Upper lobe of left lung (tissue), 4 donors: ENCODE measurements at regions not wholly inside any gene's neighbourhood (a gene's known extent, or its start where the extent isn't known, plus 50 kb on each side); places are given as distances from the start of the nearest gene placed in this dataset.

Experiments used
- POLR2A ChIP-seq, 4 donors: fragments of 450-650 bp; IDR thresholded peaks; one replicate each; pipeline ENCODE4 v1.5.1; 2016 to 2017; ENCODE audit warnings: antibody characterized with exemption in 4 of 4, mild to moderate bottlenecking in 2 of 4
- POLR2AphosphoS5 ChIP-seq, 2 donors: sonication (generic); formaldehyde crosslinking; IDR thresholded peaks; one replicate each; pipeline ENCODE4 v1.5.1; 2017; ENCODE audit warnings: antibody characterized with exemption in 2 of 2
- TF ChIP-seq, protein P1 (sequence below), 6 experiments: fragments of 450-650 bp in 4 of 6; fragments of 200-600 bp in 2 of 6; sonication (generic) in 2 of 6; IDR thresholded peaks; one replicate each; pipeline ENCODE4 v1.5.1; 2016 to 2019; ENCODE audit warnings: antibody characterized with exemption in 6 of 6

DNA sequence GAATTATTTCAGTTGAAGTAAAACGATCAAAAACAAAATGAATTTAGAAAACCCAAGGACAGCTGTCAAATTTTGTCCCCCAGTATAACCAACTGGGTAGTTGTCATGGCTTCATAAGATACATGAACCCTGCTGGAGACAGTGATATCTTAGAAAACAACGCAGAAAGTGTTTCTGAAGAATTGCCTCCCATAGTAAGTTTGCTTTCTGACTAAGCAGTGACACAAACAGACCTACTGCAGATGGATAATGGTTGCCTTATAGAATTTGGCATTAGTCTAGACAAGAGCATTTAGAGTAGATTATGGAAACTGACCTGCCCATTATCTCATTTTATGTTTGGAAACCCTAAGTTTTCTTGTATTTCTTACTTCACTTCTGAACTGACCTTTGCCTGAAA, 187.7 kb upstream of the KCNN2 start:
- TF ChIP-seq, protein P1, sequence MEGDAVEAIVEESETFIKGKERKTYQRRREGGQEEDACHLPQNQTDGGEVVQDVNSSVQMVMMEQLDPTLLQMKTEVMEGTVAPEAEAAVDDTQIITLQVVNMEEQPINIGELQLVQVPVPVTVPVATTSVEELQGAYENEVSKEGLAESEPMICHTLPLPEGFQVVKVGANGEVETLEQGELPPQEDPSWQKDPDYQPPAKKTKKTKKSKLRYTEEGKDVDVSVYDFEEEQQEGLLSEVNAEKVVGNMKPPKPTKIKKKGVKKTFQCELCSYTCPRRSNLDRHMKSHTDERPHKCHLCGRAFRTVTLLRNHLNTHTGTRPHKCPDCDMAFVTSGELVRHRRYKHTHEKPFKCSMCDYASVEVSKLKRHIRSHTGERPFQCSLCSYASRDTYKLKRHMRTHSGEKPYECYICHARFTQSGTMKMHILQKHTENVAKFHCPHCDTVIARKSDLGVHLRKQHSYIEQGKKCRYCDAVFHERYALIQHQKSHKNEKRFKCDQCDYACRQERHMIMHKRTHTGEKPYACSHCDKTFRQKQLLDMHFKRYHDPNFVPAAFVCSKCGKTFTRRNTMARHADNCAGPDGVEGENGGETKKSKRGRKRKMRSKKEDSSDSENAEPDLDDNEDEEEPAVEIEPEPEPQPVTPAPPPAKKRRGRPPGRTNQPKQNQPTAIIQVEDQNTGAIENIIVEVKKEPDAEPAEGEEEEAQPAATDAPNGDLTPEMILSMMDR (IDR thresholded peaks at IDR 0.05) = no peak
- no peak for TF ChIP-seq POLR2A (IDR thresholded peaks at IDR 0.05)
- no peak for TF ChIP-seq POLR2AphosphoS5 (IDR thresholded peaks at IDR 0.05)
